ENCODE measurements at regions not wholly inside any gene's neighbourhood (a gene's known extent, or its start where the extent isn't known, plus 50 kb on each side); places are given as distances from the start of the nearest gene placed in this dataset.

- peak in 1 of 2 donors; percentile 85 for DNase-seq (ENCODE audit: low read depth in 1 of 2, low spot score in 1 of 2)
- H3K27ac ChIP-seq = no peak overlapping the region
- peaks cover 7% of the 10 kb centered on the region for H3K27me3 ChIP-seq
- H3K9me3 ChIP-seq (ENCODE audit: low read depth) = peaks cover 3% of the 10 kb centered on the region
- no peak for TF ChIP-seq CTCF (IDR thresholded peaks at IDR 0.05; ENCODE audit: low read depth, low read length)
- no peaks in the 10 kb centered on the region for H3K36me3 ChIP-seq
- H3K4me3 ChIP-seq = no peak overlapping the region
- H3K4me1 ChIP-seq (ENCODE audit: low read depth) = no peaks in the 10 kb centered on the region
These were observed 106.6 kb upstream of the TBCA start for GRCh38 chr5:77882670-77883257.

GRCh38 chr5:77881528-77881927 lies 105.4 kb upstream of the TBCA start:
- Histone ChIP-seq H3K27me3 (peaks cover 3% of the 10 kb centered on the region), H3K4me3 (no peak overlapping the region), H3K4me1 (ENCODE audit: low read depth) (no peaks in the 10 kb centered on the region), H3K27ac (no peak overlapping the region), H3K9me3 (ENCODE audit: low read depth) (no peaks in the 10 kb centered on the region), H3K36me3 (no peaks in the 10 kb centered on the region)
- DNase-seq (ENCODE audit: low read depth in 1 of 2, low spot score in 1 of 2) = peak in 1 of 2 donors; percentile 61
- no peak for TF ChIP-seq CTCF (IDR thresholded peaks at IDR 0.05; ENCODE audit: low read depth, low read length)

GRCh38 chr5:77877516-77878355 lies 101.6 kb upstream of the TBCA start:
- no peaks in the 10 kb centered on the region for H3K27me3 ChIP-seq
- H3K4me1 ChIP-seq (ENCODE audit: low read depth) = no peaks in the 10 kb centered on the region
- no peak for DNase-seq (ENCODE audit: low read depth in 1 of 2, low spot score in 1 of 2)
- H3K9me3 ChIP-seq (ENCODE audit: low read depth) = no peaks in the 10 kb centered on the region
- no peak overlapping the region for H3K4me3 ChIP-seq
- H3K27ac ChIP-seq = no peak overlapping the region
- H3K36me3 ChIP-seq = no peaks in the 10 kb centered on the region
- TF ChIP-seq CTCF (IDR thresholded peaks at IDR 0.05; ENCODE audit: low read depth, low read length) = no peak

- no peak overlapping the region for H3K4me3 ChIP-seq
- no peaks in the 10 kb centered on the region for H3K36me3 ChIP-seq
- TF ChIP-seq CTCF (IDR thresholded peaks at IDR 0.05; ENCODE audit: low read depth, low read length) = no peak
- H3K27me3 ChIP-seq = no peaks in the 10 kb centered on the region
- no peaks in the 10 kb centered on the region for H3K9me3 ChIP-seq (ENCODE audit: low read depth)
- no peaks in the 10 kb centered on the region for H3K4me1 ChIP-seq (ENCODE audit: low read depth)
- H3K27ac ChIP-seq = no peak overlapping the region
- no peak for DNase-seq (ENCODE audit: low read depth in 1 of 2, low spot score in 1 of 2)
These were observed 100.8 kb upstream of the TBCA start for GRCh38 chr5:77876862-77877502.

GRCh38 chr5:77876316-77876715 lies 100.2 kb upstream of the TBCA start:
- Histone ChIP-seq H3K27ac (no peak overlapping the region), H3K27me3 (no peaks in the 10 kb centered on the region)
- DNase-seq (ENCODE audit: low read depth in 1 of 2, low spot score in 1 of 2) = no peak

More at GRCh38 chr5:77876316-77876715, 100.2 kb upstream of the TBCA start:
- TF ChIP-seq CTCF (IDR thresholded peaks at IDR 0.05; ENCODE audit: low read depth, low read length) = no peak
- H3K4me3 ChIP-seq = no peak overlapping the region
- H3K9me3 ChIP-seq (ENCODE audit: low read depth) = no peaks in the 10 kb centered on the region
- H3K4me1 ChIP-seq (ENCODE audit: low read depth) = no peaks in the 10 kb centered on the region
- no peaks in the 10 kb centered on the region for H3K36me3 ChIP-seq

Data from cardiac muscle cell (in vitro differentiated cells and primary cell).